KOPT-K1 (cell line): ENCODE measurements at regions not wholly inside any gene's neighbourhood (a gene's known extent, or its start where the extent isn't known, plus 50 kb on each side); places are given as distances from the start of the nearest gene placed in this dataset.
"Not testable (repeated sequence)": the region's sequence is repeated elsewhere in the genome, so short reads cannot be mapped to it uniquely, and the experiment has no call there.

Experiments
- H3K27ac ChIP-seq: fragments of 200-600 bp; sonication (generic); 2 replicates; pipeline ENCODE4 v1.5.1; 2016; ENCODE audit warnings: antibody characterized with exemption, mild to moderate bottlenecking, low read depth, low read length; ENCODE audit not compliant: poor library complexity, severe bottlenecking
- H3K36me3 ChIP-seq: fragments of 200-600 bp; sonication (generic); 2 replicates; pipeline ENCODE4 v1.5.1; 2017; ENCODE audit warnings: antibody characterized with exemption, mild to moderate bottlenecking, low read length, moderate library complexity; ENCODE audit not compliant: insufficient read depth
- H3K9me3 ChIP-seq: fragments of 200-600 bp; sonication (generic); 2 replicates; pipeline ENCODE4 v1.5.1; 2017; ENCODE audit warnings: antibody characterized with exemption, low read length, mild to moderate bottlenecking; ENCODE audit not compliant: insufficient read depth, poor library complexity, severe bottlenecking

- Histone ChIP-seq H3K36me3 (no peaks in the 10 kb centered on the region), H3K9me3 (no peaks in the 10 kb centered on the region), H3K27ac (no peak overlapping the region)
Observed at GRCh38 chr5:91487420-91487819, 104.3 kb upstream of the ARRDC3 start.

- Histone ChIP-seq H3K27ac (no peak overlapping the region), H3K9me3 (no peaks in the 10 kb centered on the region), H3K36me3 (no peaks in the 10 kb centered on the region)
Observed at GRCh38 chr5:91486638-91487037, 103.5 kb upstream of the ARRDC3 start.

DNA sequence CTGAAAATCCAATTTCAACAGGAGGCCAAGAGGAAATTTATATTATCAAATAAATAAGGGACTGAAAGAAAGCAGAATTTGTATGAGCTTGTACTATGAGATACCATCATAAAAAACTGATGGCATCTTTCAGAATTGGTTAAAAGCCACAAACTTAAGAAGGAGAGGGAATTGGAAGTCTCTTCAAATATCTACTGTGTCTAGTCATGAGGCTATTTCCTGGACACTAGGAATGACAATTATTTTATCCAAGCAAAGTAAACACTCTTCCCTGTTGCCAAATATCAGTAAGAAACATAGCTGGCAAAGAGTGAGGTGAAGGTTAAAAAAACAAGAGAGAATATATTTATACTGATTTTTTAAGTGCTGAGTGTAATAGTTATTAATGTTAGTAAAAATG lies 101.5 kb upstream of the ARRDC3 start:
- Histone ChIP-seq H3K36me3 (no peaks in the 10 kb centered on the region), H3K9me3 (no peaks in the 10 kb centered on the region), H3K27ac (no peak overlapping the region)

DNA sequence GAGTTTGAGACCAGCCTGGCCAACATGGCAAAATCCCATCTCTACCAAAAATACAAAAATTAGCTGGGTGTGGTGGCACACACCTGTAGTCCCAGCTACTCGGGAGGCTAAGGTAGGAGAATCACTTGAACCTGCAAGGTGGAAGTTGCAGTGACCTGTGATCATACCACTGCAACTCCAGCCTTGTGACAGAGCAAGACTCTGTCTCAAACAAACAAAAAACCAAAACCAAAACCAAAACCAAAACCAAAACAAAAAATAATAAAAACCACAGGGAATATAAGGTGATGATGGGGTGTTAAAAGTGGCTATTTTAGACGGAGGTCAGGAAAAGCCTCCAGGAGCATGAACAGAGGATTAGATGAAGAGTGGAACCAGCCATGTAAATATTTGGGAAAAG lies 96.3 kb upstream of the ARRDC3 start:
- not testable (repeated sequence) for H3K36me3 ChIP-seq, H3K9me3 ChIP-seq, H3K27ac ChIP-seq

DNA sequence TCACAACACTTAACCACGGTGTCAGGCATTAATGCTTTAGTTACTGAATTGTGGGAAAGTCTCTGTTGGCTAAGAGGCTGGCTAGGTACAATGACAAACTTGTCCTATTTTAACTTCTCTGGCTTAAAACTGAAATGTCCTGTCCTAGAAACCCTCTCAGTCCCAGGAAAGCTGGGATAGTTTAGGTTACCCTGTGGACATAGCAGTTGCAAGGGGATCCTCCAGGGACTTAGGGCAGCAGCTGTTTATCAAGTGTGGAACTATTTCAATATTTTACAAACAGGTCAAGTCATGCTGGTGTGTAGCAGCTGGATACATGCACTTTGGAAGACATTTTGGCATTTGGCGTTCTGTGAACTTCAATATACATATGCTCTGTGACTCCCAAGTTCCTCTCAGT lies 95.0 kb upstream of the ARRDC3 start:
- H3K36me3 ChIP-seq = no peaks in the 10 kb centered on the region
- H3K9me3 ChIP-seq = no peaks in the 10 kb centered on the region
- no peak overlapping the region for H3K27ac ChIP-seq

DNA sequence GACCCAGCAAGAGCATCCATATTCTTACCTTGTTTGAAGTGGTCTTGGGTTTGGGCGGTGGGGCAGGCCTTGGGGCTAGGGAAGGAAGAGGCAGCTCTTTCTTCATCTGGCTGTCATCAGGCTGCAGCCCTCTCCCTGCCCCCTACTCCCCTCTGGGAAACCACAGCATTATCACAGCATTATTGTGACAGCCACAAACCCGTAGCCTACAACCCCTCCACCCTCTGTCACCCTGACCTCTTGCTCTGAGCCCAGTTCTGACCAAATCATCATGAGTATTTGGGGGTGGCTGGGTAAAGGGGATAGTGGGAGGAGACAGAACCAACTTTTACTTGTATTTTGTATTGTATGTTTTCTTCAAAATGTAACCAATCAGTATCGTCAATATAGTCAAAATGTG lies 94.3 kb upstream of the ARRDC3 start:
- no peaks in the 10 kb centered on the region for H3K9me3 ChIP-seq
- no peaks in the 10 kb centered on the region for H3K36me3 ChIP-seq
- no peak overlapping the region for H3K27ac ChIP-seq

GRCh38 chr5:91474201-91474600 lies 91.1 kb upstream of the ARRDC3 start:
- no peaks in the 10 kb centered on the region for H3K9me3 ChIP-seq
- no peaks in the 10 kb centered on the region for H3K36me3 ChIP-seq
- H3K27ac ChIP-seq = no peak overlapping the region

DNA sequence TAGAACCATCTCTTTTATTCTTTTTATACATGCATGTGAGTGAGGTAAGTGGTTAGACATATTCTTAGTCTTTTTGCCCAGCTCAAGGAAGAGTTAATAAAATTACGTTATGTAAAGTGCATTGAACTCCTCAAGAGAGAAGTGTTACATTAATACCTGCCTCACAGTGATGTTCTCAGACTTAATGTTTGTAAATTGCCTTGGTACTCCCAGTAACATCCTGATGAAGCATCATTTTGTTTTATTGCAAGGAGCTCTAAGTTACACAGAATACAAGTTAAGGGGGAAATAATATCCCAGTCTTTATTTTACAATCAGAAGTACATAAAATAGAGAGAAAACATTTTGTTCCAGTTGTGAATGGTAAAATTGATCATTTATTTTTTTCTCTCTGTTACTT lies 89.5 kb upstream of the ARRDC3 start:
- no peak overlapping the region for H3K27ac ChIP-seq
- H3K36me3 ChIP-seq = no peaks in the 10 kb centered on the region
- H3K9me3 ChIP-seq = no peaks in the 10 kb centered on the region

DNA sequence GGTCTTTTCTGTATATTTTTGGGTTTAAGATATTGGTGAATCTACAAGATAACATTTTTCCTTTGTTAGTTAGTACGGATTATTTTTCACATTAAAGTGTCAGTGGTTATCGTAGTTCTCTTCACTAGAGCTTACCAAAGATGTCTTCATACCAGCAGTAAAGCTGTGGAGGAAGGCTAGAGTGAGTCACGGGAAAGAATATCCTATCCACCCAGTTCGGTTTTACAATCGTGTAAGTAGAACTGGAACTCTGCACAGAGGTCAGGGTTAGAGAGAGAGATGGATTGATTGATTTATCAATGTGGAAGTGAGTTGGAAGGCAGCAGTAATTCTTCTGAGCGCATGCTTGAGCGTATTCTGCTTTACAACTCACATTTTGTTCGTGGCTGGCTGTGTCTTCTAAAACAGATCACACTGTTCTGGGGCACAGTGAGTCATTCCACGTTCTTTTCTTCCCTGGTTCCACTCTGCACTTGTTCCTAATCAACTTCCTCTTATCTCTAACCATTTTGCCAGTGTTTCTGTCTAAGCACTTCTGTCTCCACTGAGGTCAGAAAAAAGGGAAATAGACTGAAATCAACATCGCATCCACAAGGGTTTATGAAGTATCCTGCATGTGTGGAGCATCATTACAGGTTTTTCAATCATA lies 86.5 kb upstream of the ARRDC3 start:
- no peak overlapping the region for H3K27ac ChIP-seq
- H3K9me3 ChIP-seq = no peaks in the 10 kb centered on the region

DNA sequence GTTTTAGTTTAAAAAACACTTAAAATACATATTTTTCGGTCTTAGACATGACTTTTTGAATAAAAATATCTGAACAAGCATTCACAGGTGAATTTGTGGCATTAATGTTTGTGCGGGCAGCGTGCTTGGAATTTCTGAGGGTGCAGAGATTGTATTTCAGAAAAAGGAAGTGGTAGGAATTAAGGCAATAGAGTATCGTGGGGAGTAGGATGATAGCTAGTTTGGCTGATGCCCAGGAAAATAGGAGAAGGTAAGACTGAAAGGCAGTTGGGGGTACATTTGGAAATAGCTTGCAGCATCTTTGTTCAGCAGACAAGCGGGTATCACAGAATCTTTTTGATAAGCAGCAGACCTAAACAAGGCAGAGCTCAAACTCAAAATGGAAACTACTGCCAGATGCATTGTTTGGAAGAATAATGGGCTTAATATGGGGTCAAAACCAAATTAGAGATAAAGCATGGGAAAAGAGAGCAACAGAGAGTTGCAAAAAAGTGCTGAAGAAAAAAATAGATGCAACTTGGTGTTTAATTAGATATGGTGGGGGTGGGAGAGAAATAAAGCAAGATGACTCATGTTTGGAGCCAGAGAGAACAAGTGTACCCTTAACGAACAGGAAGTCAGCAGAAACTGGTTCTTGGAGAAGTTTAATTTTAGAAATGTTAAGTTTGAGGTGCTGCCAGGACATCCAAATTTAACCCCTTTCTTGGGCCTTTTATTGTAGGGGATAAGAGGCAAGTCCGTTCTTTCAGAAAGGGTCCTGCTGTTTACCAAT lies 85.7 kb upstream of the ARRDC3 start:
- no peaks in the 10 kb centered on the region for H3K36me3 ChIP-seq
- no peak overlapping the region for H3K27ac ChIP-seq
- no peaks in the 10 kb centered on the region for H3K9me3 ChIP-seq

More for the DNA sequence above, 86.5 kb upstream of the ARRDC3 start:
- no peaks in the 10 kb centered on the region for H3K36me3 ChIP-seq

- no peaks in the 10 kb centered on the region for H3K9me3 ChIP-seq
- H3K36me3 ChIP-seq = no peaks in the 10 kb centered on the region
- no peak overlapping the region for H3K27ac ChIP-seq
Observed at GRCh38 chr5:91464886-91465646, 81.9 kb upstream of the ARRDC3 start.

GRCh38 chr5:91457681-91458058 lies 74.6 kb upstream of the ARRDC3 start:
- no peaks in the 10 kb centered on the region for H3K36me3 ChIP-seq
- H3K27ac ChIP-seq = no peak overlapping the region
- no peaks in the 10 kb centered on the region for H3K9me3 ChIP-seq

- H3K36me3 ChIP-seq = no peaks in the 10 kb centered on the region
- H3K9me3 ChIP-seq = no peaks in the 10 kb centered on the region
- H3K27ac ChIP-seq = no peak overlapping the region
Observed at GRCh38 chr5:91456928-91457680, 74.0 kb upstream of the ARRDC3 start.

DNA sequence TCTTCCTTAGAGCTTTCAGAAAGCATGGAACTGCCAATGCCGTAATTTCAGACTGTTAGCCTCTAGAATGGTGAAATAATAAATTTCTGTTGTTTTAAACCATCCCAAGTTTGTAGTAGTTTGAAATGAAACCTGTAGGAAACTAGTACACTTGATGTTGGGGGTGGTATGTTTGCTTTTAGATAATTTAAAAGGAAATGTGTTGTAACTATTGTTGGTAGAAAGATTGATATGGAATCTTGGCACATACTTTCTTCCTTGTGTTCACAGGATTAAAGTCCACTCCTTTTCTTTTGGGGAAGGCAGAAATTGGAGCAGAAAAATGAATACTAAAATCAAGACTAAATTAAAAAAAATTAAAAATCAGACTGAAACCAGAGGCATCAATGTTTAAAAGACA lies 66.0 kb upstream of the ARRDC3 start:
- no peaks in the 10 kb centered on the region for H3K36me3 ChIP-seq
- no peak overlapping the region for H3K27ac ChIP-seq
- H3K9me3 ChIP-seq = no peaks in the 10 kb centered on the region

DNA sequence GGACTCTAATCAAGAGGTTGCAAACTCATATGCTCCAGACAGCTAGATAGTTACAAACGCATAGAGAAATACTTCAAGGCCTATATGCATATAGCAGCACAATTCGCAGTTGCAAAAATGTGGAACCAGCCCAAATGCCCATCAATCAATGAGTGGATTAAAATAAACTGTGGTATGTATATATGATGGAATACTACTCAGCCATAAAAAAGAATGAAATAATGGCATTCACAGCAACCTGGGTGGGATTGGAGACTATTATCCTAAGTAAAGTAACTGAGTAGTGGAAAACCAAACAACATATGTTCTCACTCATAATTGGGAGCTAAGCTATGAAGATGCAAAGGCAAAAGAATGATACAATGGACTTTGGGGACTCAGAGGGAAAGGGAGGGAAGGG lies 65.0 kb upstream of the ARRDC3 start:
- H3K9me3 ChIP-seq, H3K27ac ChIP-seq, H3K36me3 ChIP-seq: not testable (repeated sequence)
